ENCODE measurements at regions not wholly inside any gene's neighbourhood (a gene's known extent, or its start where the extent isn't known, plus 50 kb on each side); places are given as distances from the start of the nearest gene placed in this dataset.

DNA sequence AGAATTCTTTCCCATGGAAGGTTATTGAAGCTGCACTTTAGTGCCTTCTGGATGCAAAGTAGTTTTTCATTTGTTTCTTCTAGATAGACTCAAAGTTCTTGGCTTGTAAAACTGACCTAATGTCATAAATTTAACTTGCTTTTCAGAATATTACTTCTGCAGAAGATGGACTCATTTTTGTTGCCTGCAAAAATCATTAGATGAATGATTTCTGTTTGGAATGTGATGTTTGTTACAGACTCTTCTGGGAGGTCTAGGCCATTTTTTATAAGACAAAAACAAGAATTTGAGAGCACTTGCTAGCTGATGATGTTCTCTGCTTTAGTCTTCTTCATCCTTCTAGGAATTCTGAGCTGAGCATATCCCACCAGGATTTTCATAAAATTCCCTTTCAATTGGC lies 308.6 kb upstream of the GIMD1 start:
- no peak for DNase-seq (ENCODE audit: low spot score)

DNA sequence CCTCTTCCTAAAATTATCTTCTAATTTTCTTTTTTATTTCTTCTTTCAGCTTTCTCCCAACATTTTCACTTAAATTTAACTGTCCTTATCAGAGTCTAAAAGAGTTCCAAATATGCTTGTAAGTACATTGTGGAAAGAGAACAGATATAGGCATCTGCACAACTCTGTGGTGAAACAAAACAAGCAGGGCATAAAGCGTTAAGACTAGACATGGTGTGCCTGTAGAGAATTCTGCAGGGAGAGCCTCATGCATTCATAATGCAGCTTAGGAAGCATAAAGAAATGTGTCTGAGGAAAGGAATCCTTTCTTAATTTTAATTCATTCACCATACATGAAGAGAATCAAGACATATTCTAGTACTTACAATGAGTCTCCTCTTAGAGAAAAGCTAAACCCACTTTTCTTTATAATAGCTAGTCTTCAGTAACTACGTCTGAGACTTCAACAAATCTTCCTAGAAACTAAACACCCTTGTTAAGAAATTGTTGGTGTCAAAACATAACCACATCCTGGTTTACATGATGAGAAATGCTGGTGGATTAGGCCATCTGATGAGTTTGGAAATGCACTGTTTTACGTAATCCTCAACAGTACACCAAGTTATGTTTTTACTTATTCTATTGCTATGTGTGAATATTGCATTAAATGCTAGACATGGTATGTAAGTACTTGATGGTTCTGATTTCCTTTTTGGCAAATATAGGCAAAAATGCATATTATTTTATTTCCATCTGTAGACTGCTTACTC lies 307.8 kb upstream of the GIMD1 start:
- DNase-seq (ENCODE audit: low spot score): no peak

DNA sequence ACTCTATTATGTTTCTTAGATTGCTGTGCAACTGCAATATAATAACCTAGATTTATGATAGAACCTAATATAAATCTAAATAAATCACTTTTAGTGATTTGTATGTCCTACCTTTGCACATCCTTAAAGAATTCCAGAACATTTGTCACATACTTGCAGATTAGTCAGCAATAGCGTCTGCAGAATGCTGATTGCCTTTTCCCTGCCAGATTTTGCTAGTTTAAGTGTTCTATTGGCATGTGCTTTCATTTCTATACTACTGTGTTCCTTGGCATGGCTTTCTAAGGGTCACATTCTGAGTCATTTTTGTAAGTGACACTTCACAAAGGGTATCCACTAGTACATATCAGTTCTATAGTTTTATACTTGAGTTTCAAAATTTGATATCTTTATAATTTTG lies 303.1 kb upstream of the GIMD1 start:
- DNase-seq (ENCODE audit: low spot score): no peak

DNA sequence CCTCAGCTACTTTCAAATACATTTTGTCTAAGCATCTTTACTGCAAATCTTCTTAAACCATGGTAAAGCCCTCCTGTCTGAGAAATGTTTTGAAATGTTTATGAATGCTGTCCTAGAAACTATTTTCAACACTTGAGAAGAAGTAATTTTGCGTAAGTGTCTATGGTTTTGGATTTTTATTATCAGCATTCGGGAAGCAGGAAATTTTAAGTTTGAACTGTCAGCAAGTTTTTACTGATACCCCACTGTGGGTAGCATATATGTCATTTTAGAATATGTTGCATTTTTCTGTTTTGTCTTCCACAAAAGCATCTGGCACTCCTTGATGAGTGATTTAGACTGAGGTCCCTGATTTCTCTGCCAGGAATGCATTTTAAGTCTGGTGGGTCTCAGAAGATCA lies 302.4 kb upstream of the GIMD1 start:
- DNase-seq (ENCODE audit: low spot score): no peak

DNA sequence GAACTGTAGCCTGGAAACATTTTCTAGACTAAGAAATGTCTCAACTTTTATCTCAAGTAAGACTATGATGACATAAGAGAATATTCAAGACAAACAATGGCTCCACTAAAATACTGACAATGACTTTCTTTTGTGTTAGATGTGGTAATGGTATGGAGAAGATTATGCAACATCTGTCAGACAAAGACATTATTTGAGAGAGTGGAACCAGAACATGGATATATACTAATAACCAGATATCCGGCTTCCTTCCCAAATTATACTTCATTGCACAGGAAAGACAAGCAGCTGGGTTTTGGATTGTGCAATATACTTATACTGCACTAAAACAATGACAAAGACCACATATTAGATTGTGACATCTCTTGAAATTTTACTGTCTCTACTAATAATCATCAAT lies 290.8 kb upstream of the GIMD1 start:
- DNase-seq (ENCODE audit: low spot score): no peak

DNA sequence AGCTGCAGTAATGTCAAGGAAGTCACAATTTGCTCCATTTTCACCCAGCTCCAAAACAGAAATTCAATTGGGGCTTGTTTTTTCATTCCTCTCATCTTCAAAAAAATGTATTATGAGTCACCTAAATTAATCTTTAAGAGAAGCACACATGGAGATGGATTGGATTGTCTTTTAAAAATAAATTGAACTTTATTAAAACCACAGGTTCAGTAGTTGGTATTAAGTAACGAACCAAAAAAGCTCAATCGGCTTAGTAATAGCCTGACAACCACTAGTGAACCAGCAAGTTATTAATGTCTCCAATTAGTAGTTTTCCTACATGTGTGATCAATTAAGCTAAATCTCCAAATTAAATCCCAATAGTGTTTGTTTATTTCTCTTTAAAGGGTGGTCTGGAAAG lies 283.5 kb upstream of the GIMD1 start:
- no peak for DNase-seq (ENCODE audit: low spot score)

DNA sequence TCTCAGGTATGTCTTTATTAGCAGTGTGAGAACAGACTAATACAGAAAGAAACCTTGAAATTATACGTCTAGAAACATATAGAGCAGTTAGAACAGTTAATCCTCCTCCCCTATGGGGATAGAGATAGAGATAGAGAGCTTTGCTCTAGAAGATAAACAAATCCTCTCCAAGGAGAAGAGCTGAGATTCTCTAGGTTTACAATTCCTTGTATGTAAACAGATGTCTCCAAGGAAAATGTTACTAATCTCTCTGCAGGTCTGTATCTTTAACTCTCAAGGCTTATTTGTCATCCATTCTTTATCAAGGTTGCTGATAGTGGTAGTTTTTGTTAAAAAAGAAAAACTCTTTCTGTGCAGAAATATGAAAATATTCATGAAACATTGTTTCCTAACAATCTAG lies 282.1 kb upstream of the GIMD1 start:
- DNase-seq (ENCODE audit: low spot score): no peak

DNA sequence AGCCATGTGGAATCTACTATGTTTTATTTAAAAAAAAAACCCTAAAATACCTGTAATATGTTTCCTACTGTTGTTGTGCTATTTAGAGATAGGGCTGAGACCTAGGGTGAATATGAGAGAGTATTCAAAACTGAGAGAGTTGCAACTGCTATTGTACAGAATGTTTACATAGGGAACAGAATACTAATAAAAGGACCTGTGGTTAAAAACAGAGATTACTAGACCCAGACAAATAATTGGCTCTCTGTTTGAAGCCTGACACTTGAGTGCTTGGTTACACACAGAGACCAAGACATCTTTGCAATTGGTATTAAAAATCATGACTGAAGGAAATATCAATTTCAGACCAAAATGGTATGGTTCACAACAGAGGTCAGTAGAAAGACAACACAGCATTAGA lies 278.9 kb upstream of the GIMD1 start:
- DNase-seq (ENCODE audit: low spot score): no peak

DNA sequence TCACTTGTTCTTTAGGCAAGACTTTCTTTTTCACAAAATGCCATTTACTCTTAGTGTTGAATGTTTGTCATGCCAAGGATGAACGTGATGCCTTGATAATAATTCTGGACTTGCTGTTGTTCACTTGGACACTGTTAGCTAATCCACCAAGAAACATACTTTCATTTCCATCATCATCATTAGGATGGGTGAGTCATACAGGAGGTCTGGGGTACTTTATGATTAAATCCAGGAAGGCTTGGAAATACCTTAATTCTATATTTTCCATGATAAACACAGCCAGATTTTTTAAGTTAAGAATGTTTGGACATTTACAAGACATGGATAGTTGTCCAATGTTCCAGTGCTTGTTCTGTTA lies 260.7 kb upstream of the GIMD1 start:
- no peak for DNase-seq (ENCODE audit: low spot score)

DNA sequence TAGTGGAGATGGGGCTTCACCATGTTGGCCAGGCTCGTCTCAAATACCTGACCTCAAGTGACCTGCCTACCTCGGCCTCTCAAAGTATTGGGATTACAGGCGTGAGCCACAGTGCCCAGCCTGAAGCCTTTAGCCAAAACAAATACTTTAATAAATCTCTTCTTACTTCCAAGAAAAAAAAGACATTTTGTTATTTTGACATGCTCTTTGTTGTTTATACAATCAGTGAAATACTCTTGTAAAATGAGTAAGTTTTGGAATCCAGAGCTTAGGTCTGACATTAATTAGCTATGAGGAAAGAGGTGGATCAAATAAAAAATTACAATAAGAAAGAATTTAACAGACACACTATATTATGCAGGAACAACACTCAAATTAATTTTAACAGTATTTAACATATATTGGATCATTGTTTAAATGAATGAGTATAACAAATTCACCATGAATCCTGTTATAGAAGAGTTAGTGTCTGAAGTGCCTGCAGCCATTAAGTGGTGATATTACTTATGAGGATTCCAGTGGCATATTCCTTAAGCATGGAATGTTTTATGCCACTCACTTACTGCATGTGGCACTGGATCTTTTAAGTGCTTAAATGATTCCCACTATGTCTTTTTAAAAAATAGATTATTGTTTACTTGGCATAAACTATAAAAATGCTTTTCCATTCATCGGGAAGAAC lies 260.1 kb upstream of the GIMD1 start:
- no peak for DNase-seq (ENCODE audit: low spot score)

DNA sequence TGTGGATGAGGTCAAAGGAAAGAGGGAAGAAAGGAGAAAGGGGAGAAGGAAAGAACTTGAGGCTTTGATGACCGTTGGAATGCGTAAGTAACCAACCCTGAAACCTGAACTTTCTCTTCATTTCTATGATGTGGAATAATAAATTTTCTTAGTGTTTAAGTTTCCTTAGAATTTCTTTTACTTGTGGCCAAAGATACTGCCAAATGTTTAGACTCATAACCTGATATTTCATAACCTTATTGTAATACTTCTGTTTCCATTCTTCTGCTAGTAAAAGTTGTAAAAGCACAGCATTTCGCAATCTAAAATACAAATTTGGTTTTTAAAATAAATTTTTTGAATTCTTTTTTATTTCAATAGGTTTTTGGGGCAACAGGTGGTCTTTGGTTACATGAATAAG lies 258.5 kb upstream of the GIMD1 start:
- DNase-seq (ENCODE audit: low spot score): no peak

DNA sequence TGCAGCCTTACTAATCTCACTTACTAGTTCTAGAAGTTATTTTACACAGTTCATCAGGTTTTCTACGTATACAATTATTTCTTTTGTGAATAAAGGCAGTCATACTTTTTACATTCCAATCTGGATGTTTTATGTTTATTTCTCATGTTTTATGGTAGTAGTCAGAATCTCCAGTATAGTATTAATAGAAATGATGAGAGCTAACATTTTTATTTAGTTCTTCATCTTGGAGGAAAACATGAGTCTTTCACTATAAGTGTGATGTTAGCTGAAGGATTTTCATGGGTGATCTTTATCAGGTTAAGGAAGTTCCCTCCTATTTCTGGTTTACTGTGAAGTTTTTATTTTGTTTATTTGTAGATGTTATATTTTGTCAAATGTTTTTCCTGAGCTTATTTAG lies 256.1 kb upstream of the GIMD1 start:
- DNase-seq (ENCODE audit: low spot score): no peak

DNA sequence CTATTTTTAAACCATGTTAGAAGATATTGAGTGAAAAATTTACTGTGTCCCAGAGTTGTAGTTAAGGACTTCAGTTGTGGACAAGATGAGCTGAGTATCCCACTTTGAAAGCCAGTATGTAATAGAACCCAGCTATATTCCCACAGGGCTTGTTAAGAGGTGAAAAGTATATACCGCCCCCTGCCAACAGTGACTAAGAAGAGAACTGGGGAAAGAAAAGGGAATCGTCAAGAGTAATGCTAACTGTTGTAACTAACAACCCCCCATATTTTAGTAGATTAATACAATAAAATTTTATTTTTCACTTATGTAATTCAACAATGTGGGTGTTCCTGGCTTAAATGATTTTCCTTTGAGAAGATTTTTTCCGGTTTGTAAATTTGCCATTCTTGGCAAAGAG lies 250.4 kb upstream of the GIMD1 start:
- no peak for DNase-seq (ENCODE audit: low spot score)

DNA sequence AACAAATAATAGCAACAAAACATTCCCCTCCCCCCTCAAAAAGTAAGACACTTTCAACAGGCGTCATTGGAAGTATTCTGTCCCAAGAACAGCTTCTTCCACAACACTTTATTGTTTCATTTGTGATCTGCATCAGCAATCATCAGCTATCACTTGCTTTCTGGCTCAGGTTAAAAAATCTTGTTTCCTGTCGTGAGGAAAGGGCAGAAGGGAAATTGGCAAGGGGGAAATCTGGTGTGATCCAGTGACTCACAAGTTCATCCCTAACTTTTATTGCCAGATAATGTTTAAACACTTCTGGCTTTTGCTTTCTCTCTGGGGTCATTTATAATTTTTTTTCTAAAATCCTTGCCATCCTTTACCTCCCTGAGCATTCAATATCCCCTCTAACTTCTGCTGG lies 247.4 kb upstream of the GIMD1 start:
- DNase-seq (ENCODE audit: low spot score): no peak

DNA sequence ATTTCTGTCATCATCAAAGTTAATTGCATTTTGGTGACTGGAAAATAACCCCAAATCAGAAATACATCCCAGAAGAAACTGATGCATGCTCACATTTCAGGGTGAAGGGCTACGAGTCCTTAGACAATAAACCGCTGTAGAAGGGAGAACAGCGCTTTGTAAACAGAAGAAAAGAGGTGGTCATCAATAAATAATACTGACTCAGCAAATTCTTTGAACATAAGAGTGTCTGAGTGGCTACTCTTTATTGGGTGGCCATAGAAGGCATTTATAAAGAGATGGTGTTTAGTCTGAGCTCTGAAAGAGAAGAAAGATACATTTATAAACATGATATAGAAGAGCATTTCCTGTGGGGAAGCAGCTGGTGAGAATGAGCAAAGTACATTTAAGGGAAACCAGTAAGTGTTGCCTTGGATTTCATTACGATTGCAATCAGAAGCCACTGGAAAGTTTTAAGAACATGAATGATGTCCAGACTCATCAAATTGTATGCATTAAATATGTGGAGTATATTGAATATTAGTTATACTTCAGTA lies 246.9 kb upstream of the GIMD1 start:
- no peak for DNase-seq (ENCODE audit: low spot score)

DNA sequence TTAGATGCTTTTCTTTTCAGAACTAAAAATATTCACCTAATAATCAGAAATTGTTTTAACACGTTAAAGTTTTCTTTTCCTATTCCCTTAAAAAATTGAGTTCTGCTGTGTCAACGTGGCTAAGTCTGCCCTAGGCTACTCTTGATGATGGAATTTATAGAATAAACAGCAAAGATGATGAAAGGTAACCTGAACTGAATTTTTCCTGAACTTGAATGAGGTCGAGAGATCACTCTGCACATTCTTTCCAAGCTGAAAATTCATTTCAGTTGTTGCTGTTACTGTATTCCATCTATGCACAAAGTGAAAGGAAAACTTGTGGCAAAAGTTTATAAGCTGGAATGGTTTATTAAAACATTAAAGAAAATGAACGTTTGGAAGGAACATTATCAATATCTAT lies 245.9 kb upstream of the GIMD1 start:
- peak; percentile 14 for DNase-seq (ENCODE audit: low spot score)

DNA sequence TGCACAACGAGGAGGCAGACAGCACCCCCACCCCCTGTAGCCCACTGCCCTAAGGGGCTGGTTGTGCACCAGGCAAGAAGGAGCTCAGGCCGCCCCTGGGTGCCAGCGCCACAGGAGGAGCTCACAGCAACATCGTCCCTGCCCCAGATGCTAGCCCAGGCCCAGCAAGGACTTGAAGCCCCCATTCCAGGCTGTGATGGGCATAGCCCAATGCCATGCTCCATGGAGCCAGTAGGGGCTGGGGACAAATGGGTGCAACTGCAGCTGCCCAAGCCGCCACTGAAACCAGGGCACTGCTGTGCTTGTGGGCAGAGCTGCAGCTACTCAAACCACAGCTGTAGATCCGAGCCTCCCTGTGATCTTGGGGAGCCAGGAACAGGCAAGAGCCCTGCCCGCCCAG lies 241.3 kb upstream of the GIMD1 start:
- no peak for DNase-seq (ENCODE audit: low spot score)

DNA sequence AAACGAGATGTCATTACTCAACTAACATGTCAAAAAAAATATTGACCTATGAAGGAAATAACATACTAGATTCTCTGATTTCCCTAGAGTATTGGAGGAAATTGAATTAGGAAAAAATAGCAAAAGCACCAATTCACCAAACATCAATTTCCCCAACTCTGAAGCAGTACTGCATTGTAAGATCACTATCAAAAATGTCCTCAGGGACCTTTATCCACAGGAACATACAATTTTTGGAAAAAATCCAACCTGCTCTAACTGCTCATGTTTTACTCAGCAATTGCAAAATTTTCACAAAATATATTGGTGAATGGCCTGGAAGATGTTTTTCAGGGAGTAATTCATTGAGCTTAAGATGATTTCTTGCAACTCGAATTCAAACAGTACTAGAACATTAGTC lies 239.0 kb upstream of the GIMD1 start:
- no peak for DNase-seq (ENCODE audit: low spot score)

DNA sequence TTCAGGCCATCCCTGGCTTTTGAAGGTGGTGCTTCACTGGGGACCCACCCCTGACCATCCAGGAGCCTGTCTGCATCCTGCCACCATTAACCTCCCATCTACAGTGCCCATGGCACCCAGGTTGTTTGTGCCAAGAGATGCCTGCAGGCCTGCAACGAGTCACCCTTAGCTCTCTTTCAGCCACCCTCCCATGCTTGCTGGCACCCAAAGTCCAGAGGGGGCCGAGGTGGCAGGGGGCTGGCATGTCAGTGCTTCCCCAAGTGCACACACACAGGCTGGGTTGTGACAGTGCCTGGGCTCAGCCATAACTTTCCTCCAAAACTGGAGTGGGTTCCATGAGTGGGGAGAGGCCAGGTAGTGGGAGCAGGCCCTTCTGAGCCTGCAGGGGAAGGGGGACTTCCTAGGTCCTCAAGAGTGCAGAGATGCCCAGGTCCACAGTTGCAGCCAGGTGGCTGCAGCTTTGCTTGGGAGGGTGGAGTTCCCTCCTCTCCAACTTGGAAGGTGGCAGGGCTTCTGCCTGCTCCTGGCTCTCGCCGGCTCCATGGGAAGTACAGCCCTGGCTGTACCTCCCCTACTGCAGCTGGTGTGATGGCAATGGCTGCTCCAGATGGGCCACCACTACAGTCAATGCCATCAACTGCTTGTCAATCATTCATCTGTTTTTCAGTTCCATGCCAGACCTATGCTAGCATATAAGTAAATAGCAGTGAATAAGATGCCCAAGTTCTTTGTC lies 235.9 kb upstream of the GIMD1 start:
- DNase-seq (ENCODE audit: low spot score): no peak

DNA sequence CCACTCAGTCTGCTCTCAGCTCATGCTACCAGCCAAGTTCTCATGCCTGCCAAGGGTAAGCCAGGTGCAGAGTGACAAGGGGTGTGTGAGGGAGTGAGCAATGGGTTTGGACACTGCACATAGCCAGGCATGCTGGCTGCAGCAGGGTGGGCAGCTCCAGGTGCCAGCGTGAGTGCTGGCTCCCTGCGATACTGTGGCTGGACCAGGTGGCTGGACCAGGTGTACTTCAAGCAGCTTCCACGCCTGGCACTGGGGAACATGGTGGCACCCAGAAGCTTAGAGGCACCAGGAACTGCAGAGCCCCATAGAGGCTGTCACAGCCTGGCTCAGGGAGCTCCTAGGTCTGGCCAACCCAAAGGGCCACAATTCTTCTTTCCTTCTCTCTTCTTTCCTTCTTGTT lies 234.9 kb upstream of the GIMD1 start:
- DNase-seq (ENCODE audit: low spot score): no peak

DNA sequence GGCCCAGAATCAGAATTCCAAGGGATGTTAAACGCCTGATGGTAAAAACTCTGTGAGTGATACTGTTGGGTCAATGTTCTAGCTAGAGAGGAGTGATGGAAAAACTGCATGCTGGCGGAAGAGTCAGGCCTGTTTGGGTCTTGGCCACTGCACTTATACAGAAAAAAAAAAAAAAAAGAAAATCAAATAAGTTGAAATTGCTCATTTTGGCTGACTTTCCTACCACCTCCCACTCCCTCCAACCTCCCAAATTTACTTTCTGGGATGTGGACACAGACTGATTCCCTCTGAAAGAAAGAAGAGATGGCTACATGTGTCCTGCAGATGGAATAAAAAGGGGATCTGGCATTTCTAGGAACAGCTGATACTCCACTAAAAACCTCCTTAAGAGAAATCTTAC lies 234.1 kb upstream of the GIMD1 start:
- DNase-seq (ENCODE audit: low spot score): no peak

DNA sequence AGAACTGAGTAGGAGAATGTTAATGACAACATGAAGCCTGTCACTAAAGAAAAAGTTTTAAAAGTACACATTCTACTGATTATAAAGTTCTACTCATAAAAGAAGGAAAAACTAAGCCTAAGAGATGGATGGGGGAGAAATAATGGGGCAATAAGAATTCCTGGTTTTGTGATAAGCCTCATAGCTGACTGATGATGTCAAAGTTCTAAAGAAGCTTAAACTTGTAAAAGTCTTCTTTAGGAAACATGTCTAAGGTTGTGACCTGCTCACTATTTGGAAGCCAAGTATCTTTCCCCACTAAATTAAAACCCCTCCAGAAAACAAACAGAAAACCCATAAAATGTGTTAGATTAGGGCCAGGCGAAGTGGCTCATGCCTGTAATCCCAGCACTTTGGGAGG lies 232.9 kb upstream of the GIMD1 start:
- DNase-seq (ENCODE audit: low spot score): no peak

DNA sequence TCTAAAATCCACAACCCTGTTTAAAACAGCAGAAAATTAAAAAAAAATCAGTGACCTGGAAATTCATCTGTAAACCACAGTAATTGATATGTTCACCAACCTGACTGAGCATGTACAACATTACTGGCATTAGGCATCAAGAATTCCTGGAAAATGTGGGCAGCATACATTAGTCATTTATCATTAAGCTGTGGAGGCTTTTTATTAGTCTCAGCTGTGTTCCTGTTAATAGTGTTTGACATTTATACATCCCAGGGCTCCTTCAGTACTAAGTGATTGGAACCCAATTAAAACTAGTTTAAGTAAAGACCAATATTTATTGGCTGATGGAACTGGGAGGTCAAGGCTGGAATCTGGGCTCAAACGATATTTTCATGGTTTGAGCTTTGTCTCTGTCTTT lies 227.3 kb upstream of the GIMD1 start:
- no peak for DNase-seq (ENCODE audit: low spot score)

All from AG08396 (cell line).